ENCODE measurements at regions not wholly inside any gene's neighbourhood (a gene's known extent, or its start where the extent isn't known, plus 50 kb on each side); places are given as distances from the start of the nearest gene placed in this dataset.
A peak's percentile ranks its signal among the peaks of the same experiment; 100 is the strongest.

DNA sequence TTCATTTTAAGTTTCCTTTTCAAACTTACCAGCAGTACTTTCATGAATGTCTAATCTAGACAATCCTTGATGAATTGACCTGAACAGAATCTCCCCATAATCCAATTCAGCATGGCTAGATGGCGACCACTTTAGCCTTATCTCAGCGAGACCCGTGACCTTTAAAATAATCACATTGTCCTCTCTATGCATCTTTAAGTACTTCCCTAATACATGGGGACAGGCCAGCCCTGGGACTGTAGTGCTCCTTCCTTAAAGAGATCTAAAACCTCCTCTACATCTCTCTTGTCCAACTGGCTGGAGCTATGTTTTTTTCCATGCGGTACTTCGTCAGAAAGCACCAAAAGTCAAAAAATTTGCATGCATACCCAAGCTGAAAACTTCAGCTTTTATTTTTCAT, 746.0 kb downstream of the VRK1 start:
- Histone ChIP-seq H3K4me3 (replicated peaks; ENCODE audit: low read depth, low read length) (no peak overlapping the region), H3K36me3 (ENCODE audit: control insufficient read depth, insufficient read depth, low read length) (no peaks in the 10 kb centered on the region), H3K27me3 (replicated peaks; ENCODE audit: control insufficient read depth, insufficient read depth, low read length) (no peaks in the 10 kb centered on the region; the same call in 1 of the 2 replicates)
- TF ChIP-seq, protein P1, sequence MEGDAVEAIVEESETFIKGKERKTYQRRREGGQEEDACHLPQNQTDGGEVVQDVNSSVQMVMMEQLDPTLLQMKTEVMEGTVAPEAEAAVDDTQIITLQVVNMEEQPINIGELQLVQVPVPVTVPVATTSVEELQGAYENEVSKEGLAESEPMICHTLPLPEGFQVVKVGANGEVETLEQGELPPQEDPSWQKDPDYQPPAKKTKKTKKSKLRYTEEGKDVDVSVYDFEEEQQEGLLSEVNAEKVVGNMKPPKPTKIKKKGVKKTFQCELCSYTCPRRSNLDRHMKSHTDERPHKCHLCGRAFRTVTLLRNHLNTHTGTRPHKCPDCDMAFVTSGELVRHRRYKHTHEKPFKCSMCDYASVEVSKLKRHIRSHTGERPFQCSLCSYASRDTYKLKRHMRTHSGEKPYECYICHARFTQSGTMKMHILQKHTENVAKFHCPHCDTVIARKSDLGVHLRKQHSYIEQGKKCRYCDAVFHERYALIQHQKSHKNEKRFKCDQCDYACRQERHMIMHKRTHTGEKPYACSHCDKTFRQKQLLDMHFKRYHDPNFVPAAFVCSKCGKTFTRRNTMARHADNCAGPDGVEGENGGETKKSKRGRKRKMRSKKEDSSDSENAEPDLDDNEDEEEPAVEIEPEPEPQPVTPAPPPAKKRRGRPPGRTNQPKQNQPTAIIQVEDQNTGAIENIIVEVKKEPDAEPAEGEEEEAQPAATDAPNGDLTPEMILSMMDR (IDR thresholded peaks at IDR 0.05; ENCODE audit: insufficient read depth, low read length, poor library complexity, severe bottlenecking): no peak
- no peak for DNase-seq (ENCODE audit: extremely low read depth, insufficient read length)

DNA sequence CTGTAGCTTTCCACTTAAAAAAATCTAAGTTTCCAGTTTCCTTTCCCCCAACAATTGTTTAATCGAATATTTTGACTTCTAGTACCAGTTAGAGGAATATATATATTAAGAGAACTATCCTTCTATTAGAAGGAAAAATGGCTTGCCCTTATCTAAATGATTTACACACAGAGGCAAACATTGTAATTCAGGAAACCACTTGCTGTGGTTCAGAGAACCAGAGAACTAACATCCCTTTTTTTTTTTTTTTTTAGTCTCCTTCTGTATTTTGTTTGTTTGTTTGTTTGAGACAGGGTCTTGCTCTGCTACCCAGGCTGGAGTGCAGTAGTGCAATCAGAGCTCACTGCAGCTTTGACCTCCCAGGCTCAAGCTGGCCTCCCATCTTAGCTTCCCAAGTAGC, 746.6 kb downstream of the VRK1 start:
- Histone ChIP-seq H3K4me3 (replicated peaks; ENCODE audit: low read depth, low read length) (no peak overlapping the region; the same call in 1 of the 2 replicates), H3K27me3 (replicated peaks; ENCODE audit: control insufficient read depth, insufficient read depth, low read length) (no peaks in the 10 kb centered on the region; the same call in 1 of the 2 replicates), H3K36me3 (ENCODE audit: control insufficient read depth, insufficient read depth, low read length) (no peaks in the 10 kb centered on the region)
- DNase-seq (ENCODE audit: extremely low read depth, insufficient read length): no peak
- TF ChIP-seq, protein P1 (IDR thresholded peaks at IDR 0.05; ENCODE audit: insufficient read depth, low read length, poor library complexity, severe bottlenecking): no peak

DNA sequence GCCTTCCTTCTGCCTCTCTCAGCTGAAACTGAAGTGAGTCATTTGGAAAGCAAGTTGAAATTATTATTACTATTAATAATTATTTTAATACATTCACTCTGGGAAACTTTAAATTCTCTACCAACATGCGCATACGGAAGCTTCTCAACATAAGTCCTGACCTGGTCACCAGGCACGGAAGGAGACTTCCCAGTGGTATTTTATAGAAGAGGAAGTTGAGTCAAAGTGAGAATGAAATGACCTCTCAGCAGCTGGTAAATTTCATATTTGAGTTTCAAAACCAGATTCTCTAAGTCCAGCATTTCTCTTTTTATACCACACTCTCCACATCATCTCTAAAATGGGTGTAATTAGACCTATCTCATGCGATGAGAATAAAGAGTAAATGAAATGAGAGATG, 747.4 kb downstream of the VRK1 start:
- TF ChIP-seq, protein P1 (IDR thresholded peaks at IDR 0.05; ENCODE audit: insufficient read depth, low read length, poor library complexity, severe bottlenecking): no peak
- Histone ChIP-seq H3K36me3 (ENCODE audit: control insufficient read depth, insufficient read depth, low read length) (no peaks in the 10 kb centered on the region), H3K27me3 (replicated peaks; ENCODE audit: control insufficient read depth, insufficient read depth, low read length) (no peaks in the 10 kb centered on the region; the same call in 1 of the 2 replicates)

DNA sequence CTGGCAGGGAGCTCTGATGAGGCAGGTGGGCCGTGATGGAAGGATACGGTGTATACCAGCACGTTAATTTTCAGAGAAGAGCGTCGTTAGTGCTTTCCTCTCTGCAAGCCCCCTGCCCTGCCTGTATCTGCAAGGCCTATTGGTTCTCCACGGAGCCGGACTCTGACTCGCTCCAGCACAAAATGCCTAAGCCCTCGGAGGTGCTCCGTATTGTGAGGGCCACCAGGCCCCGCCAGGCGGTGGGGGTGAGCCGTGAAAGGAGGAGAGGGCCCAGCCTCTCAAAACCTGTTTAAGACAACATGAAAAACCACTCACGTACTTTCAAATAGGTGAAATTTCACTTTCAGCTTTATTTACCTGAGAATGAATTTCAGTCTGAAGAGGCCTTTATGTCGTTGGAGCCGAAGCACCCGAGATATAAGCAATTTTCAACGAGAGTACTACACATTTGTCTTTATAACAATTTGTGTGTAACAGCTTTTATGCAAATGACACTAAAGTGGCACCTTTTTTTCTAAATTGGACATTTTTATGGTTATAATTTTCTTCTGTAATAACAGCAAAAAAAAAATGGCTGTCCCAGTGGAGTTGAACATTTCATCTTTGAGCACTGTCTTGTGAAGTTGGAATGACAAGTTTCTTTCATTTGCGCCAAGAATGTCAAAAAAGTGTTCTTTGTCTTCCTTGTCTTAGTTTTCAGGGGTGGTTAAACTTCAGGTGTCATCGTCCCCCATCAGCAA, 749.5 kb downstream of the VRK1 start:
- H3K4me3 ChIP-seq (replicated peaks; ENCODE audit: low read depth, low read length): no peak overlapping the region
- TF ChIP-seq, protein P1 (IDR thresholded peaks at IDR 0.05; ENCODE audit: insufficient read depth, low read length, poor library complexity, severe bottlenecking): no peak
- H3K27me3 ChIP-seq (replicated peaks; ENCODE audit: control insufficient read depth, insufficient read depth, low read length): no peaks in the 10 kb centered on the region; the same call in 1 of the 2 replicates
- no peaks in the 10 kb centered on the region for H3K36me3 ChIP-seq (ENCODE audit: control insufficient read depth, insufficient read depth, low read length)
- no peak for DNase-seq (ENCODE audit: extremely low read depth, insufficient read length)

More for the DNA sequence above, 747.4 kb downstream of the VRK1 start:
- peak; percentile 56 for DNase-seq (ENCODE audit: extremely low read depth, insufficient read length)
- H3K4me3 ChIP-seq (replicated peaks; ENCODE audit: low read depth, low read length): no peak overlapping the region

DNA sequence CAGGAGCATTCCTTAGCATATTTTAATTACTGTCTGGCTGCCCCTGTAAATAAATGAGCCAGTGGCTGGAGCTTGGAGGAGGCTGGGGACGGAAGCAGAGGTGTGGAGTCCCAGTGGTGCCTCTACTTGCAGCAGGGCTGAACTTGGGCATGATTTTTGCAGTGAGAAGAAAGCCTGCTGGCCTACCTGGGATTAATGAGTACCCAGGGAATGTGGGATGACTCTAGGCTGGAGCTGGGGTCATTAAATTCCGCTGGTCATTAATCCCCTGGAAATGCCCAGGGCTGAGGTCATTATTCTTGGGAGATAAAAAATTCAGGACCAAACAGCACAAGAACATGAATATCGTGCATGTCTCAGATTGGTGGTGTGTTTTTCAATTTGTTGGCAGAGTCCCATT, 753.3 kb downstream of the VRK1 start:
- DNase-seq (ENCODE audit: extremely low read depth, insufficient read length): no peak
- TF ChIP-seq, protein P1 (IDR thresholded peaks at IDR 0.05; ENCODE audit: insufficient read depth, low read length, poor library complexity, severe bottlenecking): no peak
- no peaks in the 10 kb centered on the region for H3K27me3 ChIP-seq (replicated peaks; ENCODE audit: control insufficient read depth, insufficient read depth, low read length)

More for the DNA sequence above, 753.3 kb downstream of the VRK1 start:
- Histone ChIP-seq H3K4me3 (replicated peaks; ENCODE audit: low read depth, low read length) (no peak overlapping the region), H3K36me3 (ENCODE audit: control insufficient read depth, insufficient read depth, low read length) (no peaks in the 10 kb centered on the region)

Measured in GM06990 (cell line).